Kidney epithelial cell (primary cell): ENCODE measurements at regions not wholly inside any gene's neighbourhood (a gene's known extent, or its start where the extent isn't known, plus 50 kb on each side); places are given as distances from the start of the nearest gene placed in this dataset.

Source experiments
- DNase-seq: peaks from one replicate; pipeline ENCODE4 v3.0.0-alpha.2; 2010; ENCODE audit warnings: low read depth
- H3K27me3 ChIP-seq: 2 replicates; pipeline ENCODE4 v1.6.0; 2011; ENCODE audit warnings: low read length; ENCODE audit not compliant: control insufficient read depth, insufficient read depth
- H3K36me3 ChIP-seq: 2 replicates; pipeline ENCODE4 v1.5.1; 2011; ENCODE audit warnings: low read length; ENCODE audit not compliant: control insufficient read depth, insufficient read depth
- H3K4me3 ChIP-seq: 2 replicates; pipeline ENCODE4 v1.5.1; 2011; ENCODE audit warnings: low read depth, mild to moderate bottlenecking, control low read depth, low read length
- TF ChIP-seq, protein P1 (sequence below): IDR thresholded peaks from 2 replicates; pipeline ENCODE4 v1.5.1; 2011; ENCODE audit warnings: mild to moderate bottlenecking, moderate library complexity, low read length, control low read depth, inconsistent platforms; ENCODE audit not compliant: insufficient read depth, poor library complexity, severe bottlenecking

DNA sequence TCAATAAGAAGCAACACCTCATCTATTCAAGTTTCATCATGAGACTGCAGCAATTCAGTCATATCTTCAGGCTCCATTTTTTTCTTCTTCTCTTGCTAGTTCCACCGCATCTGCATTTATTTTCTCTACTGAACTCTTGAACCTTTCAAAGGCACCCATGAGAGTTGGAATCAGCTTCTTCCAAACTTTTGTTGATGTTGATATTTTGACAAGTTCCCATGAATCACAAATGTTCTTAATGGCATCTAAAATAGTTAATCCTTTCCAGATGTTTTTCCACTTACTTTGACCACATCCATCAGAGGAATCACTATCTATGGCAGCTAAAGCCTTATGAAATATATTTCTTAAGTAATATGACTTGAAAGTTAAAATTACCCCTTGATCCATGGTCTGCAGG, 434.3 kb downstream of the GPATCH2 start:
- H3K36me3 ChIP-seq = no peaks in the 10 kb centered on the region

DNA sequence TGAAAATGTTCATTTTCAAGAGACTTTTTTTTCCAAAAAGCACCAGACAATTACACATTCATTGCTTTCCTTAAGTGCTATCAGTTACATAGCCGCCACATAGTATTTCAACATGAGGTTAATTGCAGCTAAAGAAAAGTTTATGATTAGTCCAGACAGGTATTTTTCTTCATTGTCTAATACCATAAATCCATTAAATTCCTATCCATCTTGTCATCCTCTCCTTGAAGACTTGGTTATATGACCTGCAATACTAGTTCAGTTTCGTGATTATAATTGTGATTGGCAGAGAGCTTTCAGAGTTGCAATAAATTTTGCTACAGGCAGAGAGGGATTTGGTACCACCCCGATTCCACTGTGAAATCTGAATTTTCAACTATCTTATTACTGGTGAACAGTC, 437.7 kb downstream of the GPATCH2 start:
- Histone ChIP-seq H3K36me3 (no peaks in the 10 kb centered on the region), H3K4me3 (no peak overlapping the region), H3K27me3 (no peaks in the 10 kb centered on the region)
- TF ChIP-seq, protein P1, sequence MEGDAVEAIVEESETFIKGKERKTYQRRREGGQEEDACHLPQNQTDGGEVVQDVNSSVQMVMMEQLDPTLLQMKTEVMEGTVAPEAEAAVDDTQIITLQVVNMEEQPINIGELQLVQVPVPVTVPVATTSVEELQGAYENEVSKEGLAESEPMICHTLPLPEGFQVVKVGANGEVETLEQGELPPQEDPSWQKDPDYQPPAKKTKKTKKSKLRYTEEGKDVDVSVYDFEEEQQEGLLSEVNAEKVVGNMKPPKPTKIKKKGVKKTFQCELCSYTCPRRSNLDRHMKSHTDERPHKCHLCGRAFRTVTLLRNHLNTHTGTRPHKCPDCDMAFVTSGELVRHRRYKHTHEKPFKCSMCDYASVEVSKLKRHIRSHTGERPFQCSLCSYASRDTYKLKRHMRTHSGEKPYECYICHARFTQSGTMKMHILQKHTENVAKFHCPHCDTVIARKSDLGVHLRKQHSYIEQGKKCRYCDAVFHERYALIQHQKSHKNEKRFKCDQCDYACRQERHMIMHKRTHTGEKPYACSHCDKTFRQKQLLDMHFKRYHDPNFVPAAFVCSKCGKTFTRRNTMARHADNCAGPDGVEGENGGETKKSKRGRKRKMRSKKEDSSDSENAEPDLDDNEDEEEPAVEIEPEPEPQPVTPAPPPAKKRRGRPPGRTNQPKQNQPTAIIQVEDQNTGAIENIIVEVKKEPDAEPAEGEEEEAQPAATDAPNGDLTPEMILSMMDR = no peak
- DNase-seq = no peak

More for the DNA sequence above, 434.3 kb downstream of the GPATCH2 start:
- no peak for DNase-seq
- TF ChIP-seq, protein P1 = no peak
- Histone ChIP-seq H3K27me3 (no peaks in the 10 kb centered on the region), H3K4me3 (no peak overlapping the region)

DNA sequence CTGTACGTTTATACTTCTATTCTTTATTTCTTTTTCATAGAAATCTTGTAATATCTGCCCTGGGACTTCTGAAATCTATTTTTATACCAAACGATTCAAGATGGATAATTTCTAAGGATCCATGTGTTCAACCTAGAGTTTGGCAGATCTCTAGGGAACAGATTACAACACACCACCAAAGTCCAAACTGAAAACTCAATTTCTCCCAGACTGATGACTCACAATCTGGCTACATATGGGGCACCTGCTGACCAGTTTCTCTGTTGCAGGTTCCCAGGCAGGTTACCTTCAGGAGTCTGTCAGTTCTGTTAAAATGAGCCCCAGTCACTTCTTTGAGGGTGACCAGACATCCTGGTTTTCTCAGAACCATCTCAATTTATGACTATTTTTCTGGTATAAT, 439.4 kb downstream of the GPATCH2 start:
- TF ChIP-seq, protein P1 = no peak
- Histone ChIP-seq H3K4me3 (no peak overlapping the region), H3K27me3 (no peaks in the 10 kb centered on the region), H3K36me3 (no peaks in the 10 kb centered on the region)
- no peak for DNase-seq

DNA sequence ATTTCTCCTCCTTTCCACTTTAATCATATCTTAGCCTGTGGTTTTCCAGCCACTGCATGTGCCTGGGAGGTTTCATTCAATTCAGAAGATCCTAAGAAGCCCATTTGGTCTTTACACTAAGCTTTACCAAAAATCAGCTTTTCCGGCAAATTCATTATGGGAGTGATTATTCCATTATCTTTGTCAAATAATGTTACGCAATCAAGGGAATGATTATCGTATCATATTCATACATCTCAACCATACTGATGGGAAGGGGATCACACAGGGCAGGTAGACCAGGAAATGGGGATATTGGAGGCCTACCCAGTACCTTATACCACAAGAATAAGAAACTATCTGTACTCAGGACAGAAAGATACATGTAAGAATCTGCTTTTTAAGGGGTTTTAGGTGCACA, 440.5 kb downstream of the GPATCH2 start:
- Histone ChIP-seq H3K27me3 (no peaks in the 10 kb centered on the region), H3K4me3 (no peak overlapping the region), H3K36me3 (no peaks in the 10 kb centered on the region)
- TF ChIP-seq, protein P1 = no peak
- no peak for DNase-seq

DNA sequence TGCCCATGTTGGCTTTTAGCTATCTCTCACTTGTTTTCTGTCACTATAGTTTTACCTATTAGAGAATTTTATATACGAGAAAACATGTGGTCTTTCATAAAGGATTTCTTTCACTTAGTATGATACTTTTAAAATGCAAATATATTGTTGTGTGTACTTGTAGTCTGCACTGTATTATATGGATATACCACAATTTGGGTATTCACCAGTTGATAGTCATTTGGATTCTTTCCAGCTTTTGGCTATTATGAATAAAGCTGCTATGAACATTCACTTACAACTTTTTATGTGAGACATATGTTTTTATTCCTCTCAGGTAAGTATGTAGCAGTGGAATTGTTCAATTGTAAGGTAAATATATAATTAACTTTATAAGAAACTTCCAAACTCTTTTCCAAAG, 441.5 kb downstream of the GPATCH2 start:
- TF ChIP-seq, protein P1 = no peak

More for the DNA sequence above, 441.5 kb downstream of the GPATCH2 start:
- DNase-seq = no peak
- Histone ChIP-seq H3K27me3 (no peaks in the 10 kb centered on the region), H3K36me3 (no peaks in the 10 kb centered on the region), H3K4me3 (no peak overlapping the region)
